ENCODE measurements at regions not wholly inside any gene's neighbourhood (a gene's known extent, or its start where the extent isn't known, plus 50 kb on each side); places are given as distances from the start of the nearest gene placed in this dataset.

GRCh38 chr13:21894091-21894490 lies 223.2 kb downstream of the FGF9 start:
- no peaks in the 10 kb centered on the region for H4K20me1 ChIP-seq (ENCODE audit: insufficient read depth, low read length)
- peak overlapping the region; percentile 6 for H2AFZ ChIP-seq (replicated peaks; ENCODE audit: low read length, poor library complexity)
- H3K36me3 ChIP-seq (ENCODE audit: control insufficient read depth, insufficient read depth, low read length) = no peaks in the 10 kb centered on the region
- TF ChIP-seq POLR2A (IDR thresholded peaks at IDR 0.05; ENCODE audit: low read depth, low read length) = no peak
- TF ChIP-seq RCOR1 (IDR thresholded peaks at IDR 0.05; ENCODE audit: insufficient replicate concordance, low read length) = no peak
- TF ChIP-seq SMC3 (IDR thresholded peaks at IDR 0.05; ENCODE audit: low read depth, low read length) = no peak
- no peak for TF ChIP-seq CHD1 (IDR thresholded peaks at IDR 0.05; ENCODE audit: low read depth, low read length)
- no peak for TF ChIP-seq RFX5 (IDR thresholded peaks at IDR 0.05; ENCODE audit: low read depth, low read length)
- TF ChIP-seq BHLHE40 (IDR thresholded peaks at IDR 0.05; ENCODE audit: low read depth, low read length) = no peak
- TF ChIP-seq MAZ (IDR thresholded peaks at IDR 0.05; ENCODE audit: borderline replicate concordance, low read depth, low read length) = no peak
- no peak for TF ChIP-seq MXI1 (IDR thresholded peaks at IDR 0.05; ENCODE audit: borderline replicate concordance, low read depth, low read length)
- TF ChIP-seq ELK1 (IDR thresholded peaks at IDR 0.05; ENCODE audit: borderline replicate concordance, low read depth, low read length) = no peak
- TF ChIP-seq FOS (IDR thresholded peaks at IDR 0.05; ENCODE audit: low read depth, low read length) = no peak
- TF ChIP-seq, protein P1, sequence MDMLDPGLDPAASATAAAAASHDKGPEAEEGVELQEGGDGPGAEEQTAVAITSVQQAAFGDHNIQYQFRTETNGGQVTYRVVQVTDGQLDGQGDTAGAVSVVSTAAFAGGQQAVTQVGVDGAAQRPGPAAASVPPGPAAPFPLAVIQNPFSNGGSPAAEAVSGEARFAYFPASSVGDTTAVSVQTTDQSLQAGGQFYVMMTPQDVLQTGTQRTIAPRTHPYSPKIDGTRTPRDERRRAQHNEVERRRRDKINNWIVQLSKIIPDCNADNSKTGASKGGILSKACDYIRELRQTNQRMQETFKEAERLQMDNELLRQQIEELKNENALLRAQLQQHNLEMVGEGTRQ (IDR thresholded peaks at IDR 0.05; ENCODE audit: low read depth, low read length) = no peak
- TF ChIP-seq NFE2L2 (IDR thresholded peaks at IDR 0.05; ENCODE audit: low read depth, low read length) = no peak
- no peak for TF ChIP-seq CEBPB (IDR thresholded peaks at IDR 0.05; ENCODE audit: low read depth, low read length)
- TF ChIP-seq RAD21 (IDR thresholded peaks at IDR 0.05; ENCODE audit: low read length) = no peak
- no peak for TF ChIP-seq MAFK (IDR thresholded peaks at IDR 0.05; ENCODE audit: low read depth, low read length)
- TF ChIP-seq, protein P2, sequence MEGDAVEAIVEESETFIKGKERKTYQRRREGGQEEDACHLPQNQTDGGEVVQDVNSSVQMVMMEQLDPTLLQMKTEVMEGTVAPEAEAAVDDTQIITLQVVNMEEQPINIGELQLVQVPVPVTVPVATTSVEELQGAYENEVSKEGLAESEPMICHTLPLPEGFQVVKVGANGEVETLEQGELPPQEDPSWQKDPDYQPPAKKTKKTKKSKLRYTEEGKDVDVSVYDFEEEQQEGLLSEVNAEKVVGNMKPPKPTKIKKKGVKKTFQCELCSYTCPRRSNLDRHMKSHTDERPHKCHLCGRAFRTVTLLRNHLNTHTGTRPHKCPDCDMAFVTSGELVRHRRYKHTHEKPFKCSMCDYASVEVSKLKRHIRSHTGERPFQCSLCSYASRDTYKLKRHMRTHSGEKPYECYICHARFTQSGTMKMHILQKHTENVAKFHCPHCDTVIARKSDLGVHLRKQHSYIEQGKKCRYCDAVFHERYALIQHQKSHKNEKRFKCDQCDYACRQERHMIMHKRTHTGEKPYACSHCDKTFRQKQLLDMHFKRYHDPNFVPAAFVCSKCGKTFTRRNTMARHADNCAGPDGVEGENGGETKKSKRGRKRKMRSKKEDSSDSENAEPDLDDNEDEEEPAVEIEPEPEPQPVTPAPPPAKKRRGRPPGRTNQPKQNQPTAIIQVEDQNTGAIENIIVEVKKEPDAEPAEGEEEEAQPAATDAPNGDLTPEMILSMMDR (conservative IDR thresholded peaks at IDR 0.05; ENCODE audit: low read depth, low read length) = no peak
- no peaks in the 10 kb centered on the region for H3K27me3 ChIP-seq (ENCODE audit: control insufficient read depth, insufficient read depth, low read length)
- no peak overlapping the region for H4K8ac ChIP-seq (ENCODE audit: low read depth in 2 of 2, low read length in 2 of 2)
- intact Hi-C loops (cut with micrococcal nuclease) = no loop called here
- H3K9me3 ChIP-seq (ENCODE audit: control insufficient read depth, insufficient read depth, low read length) = no peaks in the 10 kb centered on the region
- DNase-seq = no peak
- no peak overlapping the region for H3K56ac ChIP-seq (ENCODE audit: extremely low read depth, insufficient read depth, low read length)
- H2AK9ac ChIP-seq (replicated peaks; ENCODE audit: low read depth, low read length, poor library complexity) = no peak overlapping the region
- POLR2A ChIA-PET (ENCODE audit: unreplicated experiment) = no interaction called here
- no peak overlapping the region for H4K5ac ChIP-seq (ENCODE audit: low read depth, low read length)
- no peak overlapping the region for H3K4ac ChIP-seq (ENCODE audit: low read depth, low read length)
- H3K4me2 ChIP-seq (ENCODE audit: low read depth, low read length) = no peak overlapping the region
- in situ Hi-C loops (cut with MboI; ENCODE audit: low sequenced_read_pairs) = no loop called here
- no peak overlapping the region for H3K27ac ChIP-seq (ENCODE audit: insufficient read depth, low read length)
- H2BK120ac ChIP-seq (ENCODE audit: low read depth, low read length) = no peak overlapping the region
- no peak overlapping the region for H3K9ac ChIP-seq (ENCODE audit: low read depth, low read length)
- dilution Hi-C loops (cut with HindIII; ENCODE audit: low sequenced_read_pairs, unreplicated experiment) = no loop called here
- H2AK5ac ChIP-seq (ENCODE audit: low read depth, low read length) = no peak overlapping the region
- ATAC-seq (ENCODE audit: low read depth) = no peak
- H2BK15ac ChIP-seq (ENCODE audit: low read depth, low read length) = no peak overlapping the region
- CTCF ChIA-PET = interaction anchor here (0.9 kb wide), 1 partner anchor 9 kb away, joined by 3 read pairs; no protein-coding TSS in a partner anchor
- H3K18ac ChIP-seq (ENCODE audit: low read depth, low read length) = no peak overlapping the region
- H3K4me1 ChIP-seq (ENCODE audit: control insufficient read depth, insufficient read depth, low read length) = no peaks in the 10 kb centered on the region
- H2BK20ac ChIP-seq (ENCODE audit: low read depth, low read length) = no peak overlapping the region
- WGBS, 2 experiments (ENCODE audit: extremely low coverage in 2 of 2, insufficient read length in 1 of 2) = 94% methylated on average over 6 of the region's 10 CpGs; no CpG with 5 or more reads in 1 of the 2 experiments
- H3K23ac ChIP-seq (ENCODE audit: low read depth, low read length) = no peak overlapping the region
- no peak overlapping the region for H3K14ac ChIP-seq (replicated peaks; ENCODE audit: low read depth, low read length)
- H4K91ac ChIP-seq (ENCODE audit: insufficient read depth, low read depth, low read length) = no peak overlapping the region
- H3K79me1 ChIP-seq (ENCODE audit: low read depth in 1 of 2, low read length in 2 of 2) = no peaks in the 10 kb centered on the region
- BruUV-seq (replicated peaks) = no TSS peak
- no peak overlapping the region for H2BK5ac ChIP-seq (ENCODE audit: low read depth, low read length, poor library complexity, severe bottlenecking)
- no peak overlapping the region for H3K4me3 ChIP-seq (ENCODE audit: insufficient read depth, low read depth, low read length)
- no peaks in the 10 kb centered on the region for H3K9me1 ChIP-seq (ENCODE audit: insufficient read depth, low read length)
